ENCODE measurements at regions not wholly inside any gene's neighbourhood (a gene's known extent, or its start where the extent isn't known, plus 50 kb on each side); places are given as distances from the start of the nearest gene placed in this dataset.

- Histone ChIP-seq H3K9me3 (no peaks in the 10 kb centered on the region), H3K36me3 (ENCODE audit: control insufficient read depth, insufficient read depth, low read length) (no peaks in the 10 kb centered on the region), H3K4me1 (no peaks in the 10 kb centered on the region), H3K4me3 (ENCODE audit: low read depth, low read length) (no peak overlapping the region), H3K27me3 (replicated peaks; ENCODE audit: control insufficient read depth, insufficient read depth, low read length) (no peaks in the 10 kb centered on the region)
- no peaks in the 10 kb centered on the region for H3K9me3 Mint-ChIP-seq (ENCODE audit: unreplicated experiment)
- H3K27ac Mint-ChIP-seq (ENCODE audit: unreplicated experiment) = no peak overlapping the region
- no peak for DNase-seq
- ChIA-PET CTCF (no interaction called here), POLR2A (no interaction called here)
- H3K36me3 Mint-ChIP-seq (ENCODE audit: insufficient read depth, unreplicated experiment) = no peaks in the 10 kb centered on the region
- no peaks in the 10 kb centered on the region for H3K4me1 Mint-ChIP-seq (ENCODE audit: low read depth, unreplicated experiment)
- intact Hi-C loops (cut with micrococcal nuclease; ENCODE audit: unreplicated experiment) = no loop called here
- BruUV-seq (replicated peaks) = no TSS peak
- TF ChIP-seq CTCF (IDR thresholded peaks at IDR 0.05; ENCODE audit: insufficient read depth in 1 of 2, low read depth in 1 of 2, low read length in 1 of 2, severe bottlenecking in 1 of 2, unreplicated experiment in 1 of 2) = no peak
- H3K27me3 Mint-ChIP-seq (ENCODE audit: insufficient read depth, unreplicated experiment) = no peaks in the 10 kb centered on the region
- no peak overlapping the region for H3K4me3 Mint-ChIP-seq (ENCODE audit: unreplicated experiment)
Observed at GRCh38 chr3:153896197-153896596, 225.0 kb upstream of the ARHGEF26 start.

GRCh38 chr3:153897025-153897723 is 224.0 kb upstream of the ARHGEF26 start:
- DNase-seq = no peak
- Histone ChIP-seq H3K4me1 (no peaks in the 10 kb centered on the region), H3K27me3 (replicated peaks; ENCODE audit: control insufficient read depth, insufficient read depth, low read length) (no peaks in the 10 kb centered on the region), H3K36me3 (ENCODE audit: control insufficient read depth, insufficient read depth, low read length) (no peaks in the 10 kb centered on the region), H3K9me3 (no peaks in the 10 kb centered on the region), H3K4me3 (ENCODE audit: low read depth, low read length) (no peak overlapping the region)
- ChIA-PET CTCF (no interaction called here), POLR2A (no interaction called here)
- Mint-ChIP-seq H3K27me3 (ENCODE audit: insufficient read depth, unreplicated experiment) (no peaks in the 10 kb centered on the region), H3K36me3 (ENCODE audit: insufficient read depth, unreplicated experiment) (no peaks in the 10 kb centered on the region), H3K4me1 (ENCODE audit: low read depth, unreplicated experiment) (no peaks in the 10 kb centered on the region), H3K4me3 (ENCODE audit: unreplicated experiment) (no peak overlapping the region), H3K9me3 (ENCODE audit: unreplicated experiment) (no peaks in the 10 kb centered on the region), H3K27ac (ENCODE audit: unreplicated experiment) (no peak overlapping the region)
- no TSS peak for BruUV-seq (replicated peaks)
- intact Hi-C loops (cut with micrococcal nuclease; ENCODE audit: unreplicated experiment) = no loop called here
- no peak for TF ChIP-seq CTCF (IDR thresholded peaks at IDR 0.05; ENCODE audit: insufficient read depth in 1 of 2, low read depth in 1 of 2, low read length in 1 of 2, severe bottlenecking in 1 of 2, unreplicated experiment in 1 of 2)

- Histone ChIP-seq H3K27me3 (replicated peaks; ENCODE audit: control insufficient read depth, insufficient read depth, low read length) (no peaks in the 10 kb centered on the region), H3K4me3 (ENCODE audit: low read depth, low read length) (no peak overlapping the region), H3K36me3 (ENCODE audit: control insufficient read depth, insufficient read depth, low read length) (no peaks in the 10 kb centered on the region), H3K9me3 (no peaks in the 10 kb centered on the region), H3K4me1 (no peaks in the 10 kb centered on the region)
- Mint-ChIP-seq H3K27me3 (ENCODE audit: insufficient read depth, unreplicated experiment) (no peaks in the 10 kb centered on the region), H3K36me3 (ENCODE audit: insufficient read depth, unreplicated experiment) (no peaks in the 10 kb centered on the region), H3K4me3 (ENCODE audit: unreplicated experiment) (no peak overlapping the region), H3K9me3 (ENCODE audit: unreplicated experiment) (no peaks in the 10 kb centered on the region), H3K27ac (ENCODE audit: unreplicated experiment) (no peak overlapping the region), H3K4me1 (ENCODE audit: low read depth, unreplicated experiment) (no peaks in the 10 kb centered on the region)
- intact Hi-C loops (cut with micrococcal nuclease; ENCODE audit: unreplicated experiment) = no loop called here
- POLR2A ChIA-PET = no interaction called here
- DNase-seq = no peak
- BruUV-seq (replicated peaks) = no TSS peak
- CTCF ChIA-PET = no interaction called here
- TF ChIP-seq CTCF (IDR thresholded peaks at IDR 0.05; ENCODE audit: insufficient read depth in 1 of 2, low read depth in 1 of 2, low read length in 1 of 2, severe bottlenecking in 1 of 2, unreplicated experiment in 1 of 2) = no peak
Observed at GRCh38 chr3:153897842-153898241, 223.3 kb upstream of the ARHGEF26 start.

Data from Caco-2 (cell line).